A673 (cell line): ENCODE measurements at regions not wholly inside any gene's neighbourhood (a gene's known extent, or its start where the extent isn't known, plus 50 kb on each side); places are given as distances from the start of the nearest gene placed in this dataset.

Experiments
- BruUV-seq: library from RNA; stranded (reverse); fragments of 400-500 nt; replicated peaks from 2 replicates; lab custom pipeline; 2021; lab: Mats Ljungman, UMichigan
- CTCF ChIA-PET: fragments of 300-600 bp; sonication (Branson Sonifier 250); formaldehyde crosslinking; loops from one replicate; lab custom pipeline; 2022; ENCODE audit warnings: antibody characterized with exemption; lab: Charles Lee
- POLR2A ChIA-PET: fragments of 300-600 bp; sonication (Branson Sonifier 250); formaldehyde crosslinking; loops from one replicate; lab custom pipeline; 2022; ENCODE audit warnings: antibody characterized with exemption; ENCODE audit not compliant: low non-redundant PET; lab: Charles Lee
- DNase-seq: peaks from one replicate; pipeline ENCODE4 v3.0.0-alpha.2; 2015; ENCODE audit warnings: low spot score
- H3K27ac ChIP-seq: fragments of 200-600 bp; sonication (generic); 2 replicates; pipeline ENCODE4 v1.5.1; 2016; ENCODE audit warnings: mixed run types, low read depth, mild to moderate bottlenecking, mixed read lengths, antibody characterized with exemption, low read length; ENCODE audit not compliant: poor library complexity, severe bottlenecking
- H3K27me3 ChIP-seq: fragments of 200-600 bp; sonication (generic); replicated peaks from 2 replicates; pipeline ENCODE4 v1.6.1; 2017; ENCODE audit warnings: mixed run types, low read depth, mild to moderate bottlenecking, mixed read lengths, antibody characterized with exemption, low read length; ENCODE audit not compliant: insufficient read depth, poor library complexity
- H3K36me3 ChIP-seq: fragments of 200-600 bp; sonication (generic); 2 replicates; pipeline ENCODE4 v1.6.1; 2016; ENCODE audit warnings: mixed run types, mild to moderate bottlenecking, mixed read lengths, antibody characterized with exemption, low read length; ENCODE audit not compliant: insufficient read depth, poor library complexity, severe bottlenecking
- H3K4me1 ChIP-seq: fragments of 200-600 bp; sonication (generic); 2 replicates; pipeline ENCODE4 v1.6.1; 2017; ENCODE audit warnings: mixed run types, mild to moderate bottlenecking, mixed read lengths, antibody characterized with exemption, low read length; ENCODE audit not compliant: insufficient read depth, poor library complexity, severe bottlenecking
- H3K4me3 ChIP-seq: fragments of 200-600 bp; sonication (generic); 2 replicates; pipeline ENCODE4 v1.5.1; 2016; ENCODE audit warnings: low read depth, mixed run types, mild to moderate bottlenecking, mixed read lengths, low read length; ENCODE audit not compliant: poor library complexity, severe bottlenecking
- H3K9me3 ChIP-seq: fragments of 200-600 bp; sonication (generic); 2 replicates; pipeline ENCODE4 v1.6.1; 2016; ENCODE audit warnings: mixed run types, low read depth, mild to moderate bottlenecking, mixed read lengths, antibody characterized with exemption, low read length; ENCODE audit not compliant: poor library complexity, severe bottlenecking
- CTCF ChIP-seq: fragments of 300-800, 200-600 bp; sonication (generic); conservative IDR thresholded peaks from 2 replicates; pipeline ENCODE4 v1.5.1; 2017; ENCODE audit warnings: low read depth, mild to moderate bottlenecking, antibody characterized with exemption, low read length, moderate library complexity, mixed read lengths
- EZH2 ChIP-seq: fragments of 200-600 bp; sonication (generic); IDR thresholded peaks from 2 replicates; pipeline ENCODE4 v1.6.1; 2017; ENCODE audit warnings: borderline replicate concordance, low read depth, mild to moderate bottlenecking, mixed read lengths, antibody characterized with exemption, low read length; ENCODE audit not compliant: poor library complexity, severe bottlenecking
- intact Hi-C: fragments of 100-400 bp; cut with micrococcal nuclease; formaldehyde crosslinking; loops from one replicate; pipeline ENCODE4 v1.10.0; 2022; ENCODE audit not compliant: unreplicated experiment

- BruUV-seq = no TSS peak
- intact Hi-C loops = no loop called here
- Histone ChIP-seq H3K9me3 (no peaks in the 10 kb centered on the region), H3K27me3 (no peaks in the 10 kb centered on the region), H3K4me3 (no peak overlapping the region), H3K36me3 (no peaks in the 10 kb centered on the region), H3K4me1 (no peaks in the 10 kb centered on the region), H3K27ac (no peak overlapping the region)
- no peak for DNase-seq
- POLR2A ChIA-PET = no interaction called here
- CTCF ChIA-PET = no interaction called here
- no peak for TF ChIP-seq EZH2
- no peak for TF ChIP-seq CTCF
Measured at GRCh38 chr11:130644187-130644586, 195.7 kb downstream of the ADAMTS15 start.

- H3K36me3 ChIP-seq = no peaks in the 10 kb centered on the region
- no peak overlapping the region for H3K4me3 ChIP-seq
- DNase-seq = no peak
- POLR2A ChIA-PET = interaction anchor here (0.6 kb wide), 1 partner anchor 152 kb away, joined by 3 read pairs; no protein-coding TSS in a partner anchor
- TF ChIP-seq EZH2 (no peak), CTCF (no peak)
- CTCF ChIA-PET = no interaction called here
- intact Hi-C loops = no loop called here
- BruUV-seq = no TSS peak
- H3K27ac ChIP-seq = no peak overlapping the region
- no peaks in the 10 kb centered on the region for H3K4me1 ChIP-seq
- H3K9me3 ChIP-seq = no peaks in the 10 kb centered on the region
- no peaks in the 10 kb centered on the region for H3K27me3 ChIP-seq
Measured at GRCh38 chr11:130645164-130645842, 196.9 kb downstream of the ADAMTS15 start.

- H3K4me1 ChIP-seq = no peaks in the 10 kb centered on the region
- DNase-seq = no peak
- TF ChIP-seq EZH2 (no peak), CTCF (no peak)
- ChIA-PET POLR2A (interaction anchor here (0.6 kb wide), 1 partner anchor 152 kb away, joined by 3 read pairs; no protein-coding TSS in a partner anchor), CTCF (no interaction called here)
- intact Hi-C loops = no loop called here
- H3K4me3 ChIP-seq = no peak overlapping the region
- no TSS peak for BruUV-seq
- no peaks in the 10 kb centered on the region for H3K9me3 ChIP-seq
- H3K36me3 ChIP-seq = no peaks in the 10 kb centered on the region
- no peak overlapping the region for H3K27ac ChIP-seq
- H3K27me3 ChIP-seq = no peaks in the 10 kb centered on the region
Measured at GRCh38 chr11:130645843-130646197, 197.4 kb downstream of the ADAMTS15 start.
